Panc1 (cell line): ENCODE measurements at regions not wholly inside any gene's neighbourhood (a gene's known extent, or its start where the extent isn't known, plus 50 kb on each side); places are given as distances from the start of the nearest gene placed in this dataset.

Source experiments
- ATAC-seq: fragments of 200-7000 bp; cut with Tn5 transposase; 2 replicates; pipeline ENCODE4 v1.9.1; 2020; ENCODE audit warnings: mild to moderate bottlenecking, moderate library complexity
- BruUV-seq: library from RNA; stranded (reverse); fragments of 400-500 nt; replicated peaks from 2 replicates; lab custom pipeline; 2021; lab: Mats Ljungman, UMichigan
- CTCF ChIA-PET: fragments of 300-600 bp; sonication (Branson Sonifier 250); formaldehyde crosslinking; loops from one replicate; lab custom pipeline; 2022; ENCODE audit warnings: antibody characterized with exemption; lab: Charles Lee
- POLR2A ChIA-PET: fragments of 300-600 bp; sonication (Branson Sonifier 250); formaldehyde crosslinking; loops from one replicate; lab custom pipeline; 2022; ENCODE audit warnings: antibody characterized with exemption; lab: Charles Lee
- DNase-seq: peaks from one replicate; pipeline ENCODE4 v3.0.0-alpha.2; 2010; ENCODE audit warnings: low read depth, low spot score
- H3K27ac ChIP-seq: 2 replicates; pipeline ENCODE4 v1.5.1; 2011; ENCODE audit warnings: mild to moderate bottlenecking, low read length, inconsistent platforms
- H3K27me3 ChIP-seq: fragments of 200-500 bp; sonication (Bioruptor generic); 2 replicates; pipeline ENCODE4 v1.6.0; 2014; ENCODE audit warnings: low read length, inconsistent platforms; ENCODE audit not compliant: control insufficient read depth, insufficient read depth
- H3K36me3 ChIP-seq: fragments of 200-500 bp; sonication (Bioruptor generic); 2 replicates; pipeline ENCODE4 v1.5.1; 2014; ENCODE audit warnings: inconsistent platforms, mild to moderate bottlenecking, low read length, moderate library complexity; ENCODE audit not compliant: control insufficient read depth, insufficient read depth
- H3K4me1 ChIP-seq: 2 replicates; pipeline ENCODE4 v1.5.1; 2011; ENCODE audit warnings: inconsistent platforms, mild to moderate bottlenecking, low read length, moderate library complexity; ENCODE audit not compliant: control insufficient read depth, insufficient read depth
- H3K4me3 ChIP-seq, 2 experiments: 2 replicates each; pipeline ENCODE4 v1.5.1; 2011 to 2012; ENCODE audit warnings: low read depth in 2 of 2, low read length in 2 of 2, mild to moderate bottlenecking in 2 of 2, inconsistent platforms in 1 of 2, moderate library complexity in 1 of 2
- H3K9me3 ChIP-seq: fragments of 200-500 bp; sonication (Bioruptor generic); 2 replicates; pipeline ENCODE4 v1.5.1; 2014; ENCODE audit warnings: low read depth, mild to moderate bottlenecking, inconsistent platforms, low read length, moderate library complexity; ENCODE audit not compliant: control insufficient read depth, insufficient read depth
- POLR2AphosphoS5 ChIP-seq: IDR thresholded peaks from 2 replicates; pipeline ENCODE4 v1.6.1; 2012; ENCODE audit warnings: mild to moderate bottlenecking, low read depth, low read length, moderate library complexity
- REST ChIP-seq, 2 experiments: IDR thresholded peaks; 2 replicates each; pipeline ENCODE4 v1.6.1; 2011 to 2012; ENCODE audit warnings: low read depth in 2 of 2, control low read depth in 1 of 2, low read length in 1 of 2, mild to moderate bottlenecking in 1 of 2, moderate library complexity in 1 of 2; ENCODE audit not compliant: insufficient read depth in 1 of 2
- SIN3A ChIP-seq: IDR thresholded peaks from 2 replicates; pipeline ENCODE4 v1.6.1; 2012; ENCODE audit warnings: low read depth, mild to moderate bottlenecking, low read length, moderate library complexity, borderline replicate concordance; ENCODE audit not compliant: insufficient read depth
- TCF7L2 ChIP-seq: IDR thresholded peaks from 2 replicates; pipeline ENCODE4 v1.6.1; 2011; ENCODE audit warnings: mild to moderate bottlenecking, low read depth, low read length, inconsistent platforms
- in situ Hi-C: cut with HindIII; loops from 2 replicates; pipeline ENCODE4 v1.10.0; 2016; ENCODE audit warnings: low sequenced_read_pairs, low pct_unique_long_range_greater_than_20kb
- intact Hi-C: fragments of 100-400 bp; cut with micrococcal nuclease; formaldehyde crosslinking; loops from one replicate; pipeline ENCODE4 v1.10.0; 2022; ENCODE audit not compliant: unreplicated experiment
- TF ChIP-seq, protein P1 (sequence below): fragments of 450-650 bp; IDR thresholded peaks from 2 replicates; pipeline ENCODE4 v1.5.1; 2017; ENCODE audit warnings: mild to moderate bottlenecking

- Histone ChIP-seq H3K4me3 (no peak overlapping the region), H3K27ac (no peak overlapping the region), H3K27me3 (no peaks in the 10 kb centered on the region), H3K36me3 (no peaks in the 10 kb centered on the region), H3K4me1 (no peaks in the 10 kb centered on the region), H3K9me3 (no peaks in the 10 kb centered on the region)
- CTCF ChIA-PET: no interaction called here
- POLR2A ChIA-PET: no interaction called here
- no TSS peak for BruUV-seq
- no peak for DNase-seq
- in situ Hi-C loops (no loop called here), intact Hi-C loops (no loop called here)
- no peak for ATAC-seq
- TF ChIP-seq, protein P1, sequence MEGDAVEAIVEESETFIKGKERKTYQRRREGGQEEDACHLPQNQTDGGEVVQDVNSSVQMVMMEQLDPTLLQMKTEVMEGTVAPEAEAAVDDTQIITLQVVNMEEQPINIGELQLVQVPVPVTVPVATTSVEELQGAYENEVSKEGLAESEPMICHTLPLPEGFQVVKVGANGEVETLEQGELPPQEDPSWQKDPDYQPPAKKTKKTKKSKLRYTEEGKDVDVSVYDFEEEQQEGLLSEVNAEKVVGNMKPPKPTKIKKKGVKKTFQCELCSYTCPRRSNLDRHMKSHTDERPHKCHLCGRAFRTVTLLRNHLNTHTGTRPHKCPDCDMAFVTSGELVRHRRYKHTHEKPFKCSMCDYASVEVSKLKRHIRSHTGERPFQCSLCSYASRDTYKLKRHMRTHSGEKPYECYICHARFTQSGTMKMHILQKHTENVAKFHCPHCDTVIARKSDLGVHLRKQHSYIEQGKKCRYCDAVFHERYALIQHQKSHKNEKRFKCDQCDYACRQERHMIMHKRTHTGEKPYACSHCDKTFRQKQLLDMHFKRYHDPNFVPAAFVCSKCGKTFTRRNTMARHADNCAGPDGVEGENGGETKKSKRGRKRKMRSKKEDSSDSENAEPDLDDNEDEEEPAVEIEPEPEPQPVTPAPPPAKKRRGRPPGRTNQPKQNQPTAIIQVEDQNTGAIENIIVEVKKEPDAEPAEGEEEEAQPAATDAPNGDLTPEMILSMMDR: no peak
- TF ChIP-seq REST (IDR thresholded peaks at IDR 0.05; ENCODE audit: insufficient read depth in 1 of 2, low read depth in 2 of 2, low read length in 1 of 2) (no peak), TCF7L2 (no peak), SIN3A (no peak), POLR2AphosphoS5 (no peak)
Observed at GRCh38 chr7:46841248-46841647, 740.7 kb downstream of the TNS3 start.

GRCh38 chr7:46839651-46840050, 742.3 kb downstream of the TNS3 start:
- no peaks in the 10 kb centered on the region for H3K9me3 ChIP-seq
- TF ChIP-seq, protein P1: no peak
- no peak for TF ChIP-seq SIN3A
- no peak for TF ChIP-seq REST (IDR thresholded peaks at IDR 0.05; ENCODE audit: insufficient read depth in 1 of 2, low read depth in 2 of 2, low read length in 1 of 2)
- no peak for TF ChIP-seq POLR2AphosphoS5
- no peak for TF ChIP-seq TCF7L2
- intact Hi-C loops (no loop called here), in situ Hi-C loops (no loop called here)
- ChIA-PET POLR2A (no interaction called here), CTCF (no interaction called here)
- DNase-seq (no peak), ATAC-seq (no peak)
- no peak overlapping the region for H3K4me3 ChIP-seq
- no peaks in the 10 kb centered on the region for H3K4me1 ChIP-seq
- H3K27ac ChIP-seq: no peak overlapping the region
- no peaks in the 10 kb centered on the region for H3K36me3 ChIP-seq
- BruUV-seq: no TSS peak
- H3K27me3 ChIP-seq: no peaks in the 10 kb centered on the region
